CD4-positive, alpha-beta T cell treated with Interleukin-17A for 1 hour (primary cell): ENCODE measurements at regions not wholly inside any gene's neighbourhood (a gene's known extent, or its start where the extent isn't known, plus 50 kb on each side); places are given as distances from the start of the nearest gene placed in this dataset.

Experiments
- DNase-seq: peaks from one replicate; pipeline ENCODE4 v3.0.0-alpha.2; 2020

GRCh38 chr6:10030942-10031537 is 383.8 kb downstream of the TFAP2A start:
- no peak for DNase-seq

GRCh38 chr6:10028222-10028621 is 386.7 kb downstream of the TFAP2A start:
- DNase-seq: no peak

DNA sequence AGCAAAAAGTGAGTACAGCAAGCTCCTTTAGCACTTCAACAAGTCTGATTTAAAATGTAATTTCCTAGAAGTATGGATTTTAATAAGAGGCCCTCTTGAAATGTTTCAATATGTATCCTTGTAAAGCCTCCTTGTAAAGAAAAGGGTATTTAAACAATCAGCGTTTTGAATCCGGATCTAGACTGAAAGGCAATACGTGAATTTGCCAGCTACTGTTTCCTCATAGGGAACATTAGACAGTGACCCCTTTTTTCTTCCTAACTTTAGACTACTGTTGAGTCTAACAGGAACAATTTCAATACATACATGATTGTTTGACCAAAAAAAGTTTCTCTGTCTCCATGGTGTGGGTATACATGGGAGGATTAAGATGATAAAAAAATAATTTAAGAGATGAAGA is 395.0 kb downstream of the TFAP2A start:
- no peak for DNase-seq

DNA sequence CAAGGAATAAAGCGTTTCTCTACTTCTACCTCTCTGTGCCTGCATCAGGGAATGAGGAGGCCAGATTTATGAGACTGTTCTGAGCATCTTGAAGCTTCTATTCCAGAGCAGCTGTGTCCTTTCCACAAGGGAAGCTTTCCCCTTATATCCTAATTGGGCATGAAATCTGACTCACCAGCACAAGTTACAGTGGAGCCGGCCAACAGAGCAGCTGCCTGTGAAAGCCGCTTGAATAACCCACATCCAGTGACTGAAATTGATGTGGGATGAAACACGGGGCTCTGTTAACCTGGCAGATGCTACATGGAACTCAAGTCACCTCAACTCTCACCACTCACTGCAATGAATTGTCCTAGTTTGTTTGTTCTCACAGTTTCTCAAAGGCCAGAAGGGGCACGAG is 400.3 kb downstream of the TFAP2A start:
- no peak for DNase-seq

DNA sequence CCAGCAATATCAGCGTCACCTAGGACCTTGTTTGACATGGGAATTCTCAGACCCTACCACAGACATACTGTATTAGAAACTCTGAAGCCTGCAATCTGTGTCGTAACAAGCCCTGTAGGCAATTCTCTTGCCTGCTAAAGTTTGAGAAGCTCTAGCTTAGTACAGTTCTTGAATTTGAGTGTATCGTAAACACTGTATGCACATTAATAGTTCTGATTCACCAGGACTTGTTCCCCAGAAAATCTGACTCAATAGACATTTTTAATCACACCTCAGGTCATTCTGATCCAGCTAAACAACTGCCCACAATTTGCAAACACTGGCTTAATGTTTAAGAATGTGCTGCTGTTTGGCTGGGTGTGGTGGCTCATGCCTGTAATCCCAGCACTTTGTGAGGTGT is 414.3 kb downstream of the TFAP2A start:
- DNase-seq: no peak

DNA sequence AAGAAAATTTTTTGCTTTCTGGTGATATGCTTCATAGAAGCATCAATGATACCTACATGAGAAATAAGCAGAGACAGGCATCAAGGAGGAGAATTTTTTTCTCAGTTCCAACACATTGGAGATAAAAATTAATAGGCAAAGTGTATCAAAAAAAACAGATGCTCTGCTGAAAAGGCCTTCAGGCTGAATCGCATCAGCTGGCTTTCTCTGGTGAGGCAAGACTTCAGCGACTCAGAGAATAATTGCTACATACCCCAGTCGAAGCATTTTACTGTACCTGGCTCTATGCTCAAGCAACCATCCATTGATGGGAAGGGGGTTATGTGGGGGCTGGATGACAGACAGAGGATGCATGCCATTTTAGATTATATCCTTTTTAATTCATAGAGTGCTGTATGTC is 415.1 kb downstream of the TFAP2A start:
- no peak for DNase-seq

- DNase-seq: no peak
Observed at GRCh38 chr6:9986273-9986672, 428.6 kb downstream of the TFAP2A start.

DNA sequence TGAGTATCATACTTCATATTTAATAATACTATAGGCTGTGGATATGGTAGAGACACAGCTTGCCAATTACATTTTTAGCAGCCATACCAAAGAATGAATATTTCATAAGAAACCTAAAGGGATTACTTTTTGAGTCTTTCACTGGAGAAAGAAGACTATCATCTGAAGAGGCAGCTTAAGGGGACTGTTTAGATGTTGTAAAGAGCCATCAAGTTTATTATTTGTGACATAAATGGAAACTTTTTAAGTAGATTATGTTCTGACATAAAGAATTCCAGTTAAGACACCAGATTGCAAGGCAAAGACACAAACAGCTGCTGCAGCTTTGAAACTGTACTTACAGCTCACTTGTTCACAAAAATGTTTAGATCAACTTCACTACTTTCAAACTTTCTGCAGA is 429.4 kb downstream of the TFAP2A start:
- DNase-seq: no peak

DNA sequence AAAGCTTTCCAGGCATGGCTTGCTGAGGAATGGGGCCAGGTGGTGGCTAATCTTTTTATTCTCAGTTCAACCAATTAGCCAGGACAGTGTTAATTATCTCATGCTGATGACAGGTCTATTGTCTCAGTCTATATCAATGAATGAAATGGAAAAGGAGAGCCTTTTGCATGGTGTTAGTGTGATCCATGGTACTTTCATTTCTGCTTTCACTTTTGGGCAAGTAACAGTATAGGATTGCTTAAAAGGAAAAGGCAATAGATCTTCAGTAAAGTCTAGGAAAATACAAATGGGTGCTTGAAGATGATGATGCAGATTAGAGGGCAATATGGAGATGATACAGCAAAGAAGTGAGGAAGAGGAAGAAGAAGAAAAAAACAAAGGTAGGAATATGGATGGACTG is 430.3 kb downstream of the TFAP2A start:
- DNase-seq: no peak

DNA sequence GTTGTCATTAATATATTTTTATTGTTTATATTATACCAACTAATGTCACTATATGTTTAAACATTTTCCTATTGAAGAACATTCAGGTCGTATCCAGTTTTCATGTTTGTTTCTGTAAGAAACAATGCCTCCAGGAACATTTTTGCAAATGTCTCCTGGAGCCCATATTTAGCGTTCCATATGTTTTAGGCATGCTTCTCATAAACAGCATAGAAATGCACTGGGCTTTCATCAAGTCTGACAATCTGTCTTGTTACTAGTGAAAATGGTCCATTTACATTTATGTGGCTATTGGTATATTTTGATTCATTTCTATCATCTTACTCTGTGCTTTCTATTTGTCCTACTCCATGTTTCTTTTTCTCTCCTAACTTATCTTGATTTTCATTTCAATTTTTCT is 431.7 kb downstream of the TFAP2A start:
- no peak for DNase-seq

- no peak for DNase-seq
Observed at GRCh38 chr6:9982215-9982614, 432.7 kb downstream of the TFAP2A start.

DNA sequence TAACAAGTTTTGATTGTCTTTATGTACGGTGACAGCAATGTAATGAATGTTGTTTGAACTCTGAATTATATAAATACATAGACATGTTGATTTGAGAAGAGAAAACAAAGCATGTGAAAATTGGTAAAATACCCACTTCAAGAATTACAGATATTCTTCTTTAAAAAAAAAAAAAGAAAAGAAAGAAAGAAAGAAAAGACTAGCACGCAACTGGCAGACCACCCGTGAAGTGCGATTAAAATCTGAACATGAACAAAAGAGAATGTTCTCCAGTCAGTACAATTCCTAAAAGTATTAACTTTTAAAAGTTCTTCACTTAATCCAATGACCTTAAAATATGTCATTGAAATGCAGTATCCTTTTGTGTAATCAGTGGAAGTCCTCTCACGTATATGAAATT is 434.9 kb downstream of the TFAP2A start:
- DNase-seq: no peak

- DNase-seq: no peak
Observed at GRCh38 chr6:9978480-9978879, 436.4 kb downstream of the TFAP2A start.

GRCh38 chr6:9977411-9977810 is 437.5 kb downstream of the TFAP2A start:
- no peak for DNase-seq

- DNase-seq: no peak
Observed at GRCh38 chr6:9961646-9962045, 453.2 kb downstream of the TFAP2A start.

DNA sequence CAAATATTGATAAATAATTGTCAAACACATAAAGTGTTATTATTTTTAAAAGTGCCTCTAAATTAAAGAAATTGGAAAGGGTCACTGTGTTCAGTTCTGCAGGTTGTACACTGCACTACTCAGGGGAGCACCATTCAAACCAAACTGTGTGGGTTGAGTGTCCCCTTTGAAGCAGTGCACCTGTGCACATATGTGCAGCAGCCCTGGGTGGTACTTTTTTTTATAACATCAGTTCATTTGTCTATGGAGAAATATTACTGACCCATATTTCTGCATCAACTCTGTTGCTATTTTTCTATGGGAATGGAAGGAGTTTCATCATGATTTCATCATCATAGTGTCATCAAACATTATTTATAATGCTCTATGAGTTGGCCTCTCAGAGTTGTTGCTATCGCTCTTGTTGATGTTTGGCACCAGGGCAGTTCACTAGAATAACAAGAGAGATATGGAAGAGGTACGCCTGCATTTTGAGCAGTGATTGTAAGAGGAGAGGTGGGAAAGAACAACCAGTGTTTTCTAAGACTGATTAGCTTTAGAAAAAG is 457.6 kb downstream of the TFAP2A start:
- DNase-seq: no peak

- no peak for DNase-seq
Observed at GRCh38 chr6:9948678-9949077, 466.2 kb downstream of the TFAP2A start.

- no peak for DNase-seq
Observed at GRCh38 chr6:9943986-9944385, 470.9 kb downstream of the TFAP2A start.

- DNase-seq: no peak
Observed at GRCh38 chr6:9943026-9943425, 471.8 kb downstream of the TFAP2A start.

DNA sequence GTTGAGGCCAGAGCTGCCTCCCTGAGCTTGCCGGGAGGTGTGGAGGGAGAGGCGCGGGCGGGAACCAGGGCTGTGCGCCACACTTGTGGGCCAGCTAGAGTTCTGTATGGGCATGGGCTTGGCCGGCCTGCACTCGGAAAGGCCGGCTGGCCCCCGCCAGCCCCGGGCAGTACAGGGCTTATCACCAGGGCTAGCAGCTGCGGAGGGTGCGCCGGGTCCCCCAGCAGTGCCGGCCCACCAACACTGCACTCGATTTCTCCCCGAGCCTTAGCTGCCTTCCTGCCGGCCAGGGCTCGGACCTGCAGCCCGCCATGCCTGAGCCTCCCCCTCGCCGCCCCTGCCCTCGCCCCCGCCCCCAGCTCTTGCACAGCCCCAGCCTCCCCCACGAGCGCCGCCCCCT is 472.7 kb downstream of the TFAP2A start:
- DNase-seq: no peak

DNA sequence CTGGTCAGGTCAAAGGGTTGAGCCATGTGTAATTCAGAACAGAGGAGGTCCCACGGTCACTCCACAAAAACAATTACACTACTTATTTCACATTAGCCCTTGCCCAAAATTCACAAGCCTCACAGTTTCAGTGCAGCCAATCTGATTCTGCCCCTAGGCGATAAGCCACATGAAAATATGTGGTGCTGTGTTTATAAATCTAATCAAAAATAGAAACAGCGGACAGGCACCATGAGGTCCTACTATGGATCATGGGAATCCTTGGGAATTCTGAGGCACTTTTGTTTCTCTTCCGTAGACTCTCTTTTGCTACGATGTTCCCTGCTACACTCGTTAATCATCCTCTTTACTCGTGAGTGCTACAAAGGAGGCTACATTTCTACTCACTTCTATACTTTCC is 476.1 kb downstream of the TFAP2A start:
- no peak for DNase-seq

DNA sequence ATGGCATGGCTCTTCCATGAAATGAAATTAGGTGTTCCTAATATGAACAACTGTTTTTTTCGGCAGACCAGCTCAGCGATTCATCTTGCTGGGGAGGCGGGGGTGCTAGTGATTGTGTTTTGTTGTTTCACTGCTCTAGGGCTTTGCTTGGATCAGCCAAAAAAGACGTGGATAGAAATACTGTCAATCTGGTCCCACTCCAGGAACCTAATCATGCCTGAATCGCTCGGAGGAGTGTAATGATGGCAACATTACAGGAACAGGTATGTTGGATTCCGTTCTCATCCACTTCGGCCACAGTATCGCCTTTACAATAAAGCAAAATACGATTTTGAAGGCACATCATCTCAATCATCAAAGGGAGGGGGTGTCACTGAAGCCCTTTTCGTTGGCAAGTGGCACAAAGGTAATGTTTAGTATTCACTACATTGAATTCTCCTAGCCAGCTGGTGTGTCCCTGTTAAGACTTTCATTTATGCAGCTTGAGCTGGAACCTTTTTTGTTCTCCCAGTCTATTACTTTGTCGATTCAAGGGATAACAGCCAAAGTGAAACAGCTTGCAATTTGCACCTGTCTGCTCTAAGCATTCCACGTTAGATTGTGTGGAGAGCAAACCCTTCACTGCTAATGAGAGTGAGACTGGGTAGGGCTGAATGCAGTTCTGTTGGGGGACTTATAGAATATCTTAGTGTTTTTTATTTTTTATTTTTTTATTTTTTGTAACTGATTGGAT is 477.7 kb downstream of the TFAP2A start:
- no peak for DNase-seq

DNA sequence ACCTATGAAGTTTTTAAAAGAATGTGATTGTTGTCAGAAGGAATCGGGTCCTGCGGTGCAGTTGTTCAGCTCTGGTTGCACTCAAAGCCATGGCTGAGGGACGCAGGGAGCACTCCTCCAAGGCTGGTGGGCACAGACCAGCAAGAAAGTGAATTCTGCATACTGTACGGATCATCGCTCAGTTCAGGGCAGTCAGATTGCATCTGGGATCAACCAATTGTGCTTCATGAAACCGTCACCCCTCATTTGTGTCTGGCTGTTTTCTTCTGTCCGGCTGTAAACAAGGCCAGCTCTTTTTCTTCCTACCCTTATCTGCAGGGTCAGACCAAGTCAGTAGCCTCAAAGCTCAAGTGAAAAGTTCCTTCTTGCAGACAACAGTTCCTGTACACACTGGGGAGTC is 478.3 kb downstream of the TFAP2A start:
- no peak for DNase-seq

- DNase-seq: no peak
Observed at GRCh38 chr6:9933677-9934076, 481.2 kb downstream of the TFAP2A start.

DNA sequence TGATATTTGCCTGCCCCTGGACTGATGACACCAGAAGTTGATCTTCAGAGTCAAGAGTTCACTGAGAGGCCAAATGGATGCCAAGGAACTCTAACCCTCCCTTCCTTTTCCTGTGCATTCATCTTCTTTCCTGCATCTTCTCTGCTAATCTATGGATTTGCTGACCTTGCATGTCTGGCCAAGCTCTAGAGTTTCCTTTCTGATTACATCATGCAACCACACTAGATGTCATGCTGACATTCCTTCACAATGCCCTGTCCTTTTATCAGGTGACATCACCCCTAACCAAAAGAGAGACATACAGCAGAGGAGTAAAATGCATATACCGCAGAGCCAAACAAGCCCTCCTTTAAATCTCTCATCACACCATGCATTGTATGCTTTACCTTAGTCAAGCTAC is 487.6 kb downstream of the TFAP2A start:
- DNase-seq: no peak
